ENCODE measurements at regions not wholly inside any gene's neighbourhood (a gene's known extent, or its start where the extent isn't known, plus 50 kb on each side); places are given as distances from the start of the nearest gene placed in this dataset.

GRCh38 chr4:67401902-67402301 is 143.4 kb downstream of the CENPC start:
- TF ChIP-seq, protein P1, sequence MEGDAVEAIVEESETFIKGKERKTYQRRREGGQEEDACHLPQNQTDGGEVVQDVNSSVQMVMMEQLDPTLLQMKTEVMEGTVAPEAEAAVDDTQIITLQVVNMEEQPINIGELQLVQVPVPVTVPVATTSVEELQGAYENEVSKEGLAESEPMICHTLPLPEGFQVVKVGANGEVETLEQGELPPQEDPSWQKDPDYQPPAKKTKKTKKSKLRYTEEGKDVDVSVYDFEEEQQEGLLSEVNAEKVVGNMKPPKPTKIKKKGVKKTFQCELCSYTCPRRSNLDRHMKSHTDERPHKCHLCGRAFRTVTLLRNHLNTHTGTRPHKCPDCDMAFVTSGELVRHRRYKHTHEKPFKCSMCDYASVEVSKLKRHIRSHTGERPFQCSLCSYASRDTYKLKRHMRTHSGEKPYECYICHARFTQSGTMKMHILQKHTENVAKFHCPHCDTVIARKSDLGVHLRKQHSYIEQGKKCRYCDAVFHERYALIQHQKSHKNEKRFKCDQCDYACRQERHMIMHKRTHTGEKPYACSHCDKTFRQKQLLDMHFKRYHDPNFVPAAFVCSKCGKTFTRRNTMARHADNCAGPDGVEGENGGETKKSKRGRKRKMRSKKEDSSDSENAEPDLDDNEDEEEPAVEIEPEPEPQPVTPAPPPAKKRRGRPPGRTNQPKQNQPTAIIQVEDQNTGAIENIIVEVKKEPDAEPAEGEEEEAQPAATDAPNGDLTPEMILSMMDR (IDR thresholded peaks at IDR 0.05) = no peak
- TF ChIP-seq POLR2A (IDR thresholded peaks at IDR 0.05) = no peak
- TF ChIP-seq POLR2AphosphoS5 (IDR thresholded peaks at IDR 0.05) = no peak
